ENCODE measurements at regions not wholly inside any gene's neighbourhood (a gene's known extent, or its start where the extent isn't known, plus 50 kb on each side); places are given as distances from the start of the nearest gene placed in this dataset.

GRCh38 chr6:132167929-132168892 is 217.0 kb upstream of the CCN2 start:
- H3K27me3 ChIP-seq (ENCODE audit: insufficient read depth, low read length) = no peaks in the 10 kb centered on the region
- Mint-ChIP-seq H3K27me3 (ENCODE audit: low read depth) (peaks cover 3% of the 10 kb centered on the region; the same call in 1 of the 2 replicates), H3K36me3 (ENCODE audit: insufficient read depth in 1 of 3, low read depth in 3 of 3) (0 out of 7 replicates have a peak, but pooled peaks cover 0 to 1% (median 0%) of the 10 kb centered on the region in 3 experiments), H3K27ac (peak overlapping the region in 2 of 3 experiments; percentile 26 to 52; a peak in 1 of 7 replicates), H3K4me3 (no peak overlapping the region), H3K9me3 (peaks cover 0 to 5% of the 10 kb centered on the region in 2 experiments; a peak in 3 of 5 replicates), H3K4me1 (peaks cover 6 to 16% of the 10 kb centered on the region in 2 experiments)
- no peak overlapping the region for H4K91ac ChIP-seq (ENCODE audit: insufficient read length, low read depth, low read length)
- no peak overlapping the region for H3K14ac ChIP-seq (ENCODE audit: insufficient read depth, low read length)
- H3K56ac ChIP-seq (ENCODE audit: insufficient read length, low read depth, low read length) = no peak overlapping the region
- H4K20me1 ChIP-seq (ENCODE audit: control insufficient read depth, insufficient read depth, insufficient read length) = no peaks in the 10 kb centered on the region
- H3K4me2 ChIP-seq (ENCODE audit: insufficient read depth, insufficient read length, low read length) = no peak overlapping the region
- H3K23me2 ChIP-seq (ENCODE audit: insufficient read length, low read depth, low read length, poor library complexity, severe bottlenecking) = no peaks in the 10 kb centered on the region
- no peak overlapping the region for H3K9ac ChIP-seq (ENCODE audit: extremely low read depth, insufficient read length, low read length)
- H3K9me3 ChIP-seq (ENCODE audit: control insufficient read depth, low read depth, low read length) = no peaks in the 10 kb centered on the region
- H3K4me1 ChIP-seq (ENCODE audit: insufficient read depth, low read length) = peaks cover 2% of the 10 kb centered on the region; the same call in 1 of the 2 replicates
- no peak overlapping the region for H3K4ac ChIP-seq (ENCODE audit: low read depth, low read length)
- H2AFZ ChIP-seq (ENCODE audit: low read length) = no peak overlapping the region
- H4K5ac ChIP-seq (ENCODE audit: insufficient read length, low read depth, low read length) = no peak overlapping the region
- H4K8ac ChIP-seq (replicated peaks; ENCODE audit: insufficient read length, low read depth, low read length) = no peak overlapping the region
- WGBS (ENCODE audit: extremely low coverage, insufficient read length, low lambda C conversion rate) = no CpG with 5 or more reads among the region's 4 CpGs
- H3K18ac ChIP-seq (ENCODE audit: insufficient read length, low read depth, low read length) = no peak overlapping the region
- H3K27ac ChIP-seq (ENCODE audit: insufficient read length, low read depth, low read length) = no peak overlapping the region
- H2BK15ac ChIP-seq (ENCODE audit: low read depth, low read length) = no peak overlapping the region
- no peak overlapping the region for H2AK5ac ChIP-seq (ENCODE audit: insufficient read length, low read length)
- H3K79me1 ChIP-seq (ENCODE audit: insufficient read depth, low read depth, low read length, poor library complexity, severe bottlenecking) = no peaks in the 10 kb centered on the region
- H2BK20ac ChIP-seq (ENCODE audit: low read depth, low read length, poor library complexity, severe bottlenecking) = no peak overlapping the region
- H3K23ac ChIP-seq (ENCODE audit: insufficient read length, low read depth, low read length) = no peak overlapping the region
- H2BK120ac ChIP-seq (ENCODE audit: low read depth, low read length, poor library complexity, severe bottlenecking) = no peak overlapping the region
- no peak overlapping the region for H2BK12ac ChIP-seq (ENCODE audit: insufficient read length, low read depth, low read length)
- no peaks in the 10 kb centered on the region for H3K79me2 ChIP-seq (ENCODE audit: insufficient read depth, low read length)
- H3T11ph ChIP-seq (ENCODE audit: low read length) = no peak overlapping the region
- TF ChIP-seq CTCF (conservative IDR thresholded peaks at IDR 0.05) = no peak
- no peak for DNase-seq
- no peak overlapping the region for H2BK5ac ChIP-seq (ENCODE audit: insufficient read length, low read length)
